GM18526 (cell line): ENCODE measurements at regions not wholly inside any gene's neighbourhood (a gene's known extent, or its start where the extent isn't known, plus 50 kb on each side); places are given as distances from the start of the nearest gene placed in this dataset.

Experiments used
- POLR2A ChIP-seq: IDR thresholded peaks from 3 replicates; pipeline ENCODE4 v1.6.1; 2011; ENCODE audit not compliant: insufficient read length; ENCODE audit errors: extremely low read depth

- no peak for TF ChIP-seq POLR2A
These were observed 413.1 kb downstream of the TCERG1L start for GRCh38 chr10:130898381-130898780.

DNA sequence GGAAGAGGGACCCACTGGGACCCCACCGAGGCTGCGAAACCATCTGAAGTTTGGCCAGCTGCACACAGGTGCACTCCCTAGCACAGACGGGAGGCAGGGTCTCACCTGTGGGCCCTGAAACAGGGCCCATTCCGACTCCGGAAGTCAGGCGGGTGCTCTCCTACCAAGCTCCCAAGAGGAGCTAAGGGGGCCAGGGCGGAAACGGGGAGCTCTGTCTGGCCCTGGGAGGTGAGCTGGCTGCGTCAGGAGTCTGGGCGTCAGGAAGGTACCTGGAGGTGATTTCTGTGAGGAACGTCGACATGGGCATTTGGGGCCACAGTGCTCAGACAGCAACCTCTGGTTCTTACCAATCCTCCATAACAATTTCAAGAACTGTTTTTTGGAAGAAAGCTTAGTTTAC lies 411.7 kb downstream of the TCERG1L start:
- TF ChIP-seq POLR2A: no peak

DNA sequence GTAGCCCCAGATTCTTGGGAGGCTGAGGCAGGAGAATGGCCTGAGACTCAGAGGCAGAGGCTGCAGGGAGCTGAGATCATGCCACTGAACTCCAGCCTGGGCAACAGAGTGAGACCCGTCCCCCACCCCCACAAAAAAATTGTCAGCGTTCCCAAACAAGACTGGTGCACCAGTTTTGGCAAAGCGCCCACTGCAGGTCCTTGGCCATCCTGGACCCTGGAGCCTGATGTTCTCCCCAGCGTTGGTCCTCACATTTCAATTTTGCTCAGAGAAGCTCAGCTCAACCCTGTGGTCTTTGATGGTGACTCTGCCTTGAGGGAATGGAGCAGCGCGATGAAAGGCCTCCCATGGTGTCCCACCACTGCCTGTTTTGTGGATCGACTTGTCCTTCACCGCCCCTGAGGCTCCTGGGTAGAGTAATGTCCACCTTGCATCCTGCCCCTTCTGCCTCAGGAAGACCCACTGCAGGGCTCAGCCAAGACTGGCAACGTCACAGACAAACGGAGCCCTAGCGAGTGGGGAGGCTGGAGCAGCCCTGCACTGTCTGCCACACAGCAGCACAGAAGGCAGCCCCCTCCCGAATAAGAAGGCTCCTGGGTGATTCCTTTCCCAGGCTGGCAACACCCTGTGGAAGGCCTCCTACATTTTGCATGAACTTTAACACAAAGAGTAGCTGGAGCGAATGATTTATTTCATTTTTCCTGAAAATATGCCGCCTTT lies 410.9 kb downstream of the TCERG1L start:
- no peak for TF ChIP-seq POLR2A

- no peak for TF ChIP-seq POLR2A
These were observed 410.0 kb downstream of the TCERG1L start for GRCh38 chr10:130901311-130902165.

GRCh38 chr10:130902471-130902870 lies 409.1 kb downstream of the TCERG1L start:
- no peak for TF ChIP-seq POLR2A

DNA sequence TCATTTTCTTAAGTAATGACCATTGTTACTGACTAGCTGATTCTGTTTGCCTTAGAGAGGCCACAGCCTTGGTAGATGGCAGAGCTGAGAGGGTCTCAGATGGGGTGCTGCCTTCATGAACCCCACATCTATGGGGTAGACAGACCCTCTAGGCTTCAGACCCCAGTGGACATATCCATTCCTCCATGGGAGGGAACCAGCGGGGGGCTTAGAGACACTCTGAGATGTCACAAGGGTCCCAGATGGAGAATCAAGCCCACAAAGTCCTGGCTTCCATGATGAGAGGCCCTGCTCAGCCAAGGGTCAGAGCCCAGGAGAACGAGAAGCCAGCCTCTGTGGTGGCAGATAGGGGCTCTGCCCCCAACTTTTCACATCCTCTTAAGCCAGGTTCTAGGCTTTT lies 408.6 kb downstream of the TCERG1L start:
- TF ChIP-seq POLR2A: no peak

GRCh38 chr10:130904676-130905075 lies 406.8 kb downstream of the TCERG1L start:
- no peak for TF ChIP-seq POLR2A

DNA sequence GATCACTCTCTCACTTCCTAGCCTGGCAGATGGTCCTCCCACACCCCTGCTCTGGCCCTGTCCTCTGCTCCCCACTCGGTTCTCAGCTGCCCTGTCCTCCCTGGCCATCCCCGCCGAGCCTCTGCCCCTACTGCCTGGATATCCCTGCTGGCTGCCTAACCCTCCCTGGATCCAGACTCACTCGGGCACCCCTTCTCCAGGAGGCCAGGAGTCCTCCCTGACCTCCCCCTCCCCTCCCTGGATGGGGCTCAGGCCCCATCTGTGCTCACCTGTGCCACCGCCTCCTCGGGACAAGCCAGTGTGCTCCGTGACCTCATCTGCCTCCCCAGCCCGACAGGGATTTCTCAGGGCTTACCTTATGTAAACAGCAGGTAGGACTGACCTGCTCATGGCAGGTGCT lies 406.1 kb downstream of the TCERG1L start:
- TF ChIP-seq POLR2A: no peak

- no peak for TF ChIP-seq POLR2A
These were observed 405.6 kb downstream of the TCERG1L start for GRCh38 chr10:130905921-130906320.

GRCh38 chr10:130910848-130911247 lies 400.7 kb downstream of the TCERG1L start:
- no peak for TF ChIP-seq POLR2A

GRCh38 chr10:130913844-130914243 lies 397.7 kb downstream of the TCERG1L start:
- TF ChIP-seq POLR2A: no peak

GRCh38 chr10:130914367-130914766 lies 397.2 kb downstream of the TCERG1L start:
- no peak for TF ChIP-seq POLR2A

GRCh38 chr10:130915065-130915464 lies 396.5 kb downstream of the TCERG1L start:
- TF ChIP-seq POLR2A: no peak

DNA sequence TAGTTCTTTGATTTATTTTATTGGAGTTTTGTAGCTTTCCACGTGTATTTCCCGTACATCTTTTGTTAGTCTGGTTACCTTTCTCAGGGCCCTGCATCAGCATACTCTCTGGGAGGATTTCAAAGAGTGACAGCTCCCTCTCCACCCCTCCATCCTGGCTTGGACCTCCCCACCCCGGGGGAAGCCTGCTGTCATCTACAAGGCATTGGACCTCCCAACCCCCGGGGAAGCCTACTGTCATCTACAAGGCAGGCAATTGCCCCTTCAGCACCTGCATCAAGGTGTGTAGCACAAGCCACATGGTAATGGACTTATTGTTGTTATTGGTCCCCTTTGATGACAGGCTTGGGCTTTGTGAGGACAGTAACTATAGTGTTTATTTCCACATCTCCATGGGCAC lies 390.1 kb downstream of the TCERG1L start:
- TF ChIP-seq POLR2A: no peak

GRCh38 chr10:130921911-130922440 lies 389.5 kb downstream of the TCERG1L start:
- no peak for TF ChIP-seq POLR2A

GRCh38 chr10:130923596-130923995 lies 387.9 kb downstream of the TCERG1L start:
- TF ChIP-seq POLR2A: no peak
